ENCODE measurements at regions not wholly inside any gene's neighbourhood (a gene's known extent, or its start where the extent isn't known, plus 50 kb on each side); places are given as distances from the start of the nearest gene placed in this dataset.

- Mint-ChIP-seq H3K27me3 (ENCODE audit: low read depth) (no peaks in the 10 kb centered on the region), H3K9me3 (peaks cover 3% of the 10 kb centered on the region), H3K4me3 (no peak overlapping the region), H3K4me1 (no peaks in the 10 kb centered on the region), H3K36me3 (ENCODE audit: low read depth) (no peaks in the 10 kb centered on the region), H3K27ac (no peak overlapping the region)
- TF ChIP-seq, protein P1, sequence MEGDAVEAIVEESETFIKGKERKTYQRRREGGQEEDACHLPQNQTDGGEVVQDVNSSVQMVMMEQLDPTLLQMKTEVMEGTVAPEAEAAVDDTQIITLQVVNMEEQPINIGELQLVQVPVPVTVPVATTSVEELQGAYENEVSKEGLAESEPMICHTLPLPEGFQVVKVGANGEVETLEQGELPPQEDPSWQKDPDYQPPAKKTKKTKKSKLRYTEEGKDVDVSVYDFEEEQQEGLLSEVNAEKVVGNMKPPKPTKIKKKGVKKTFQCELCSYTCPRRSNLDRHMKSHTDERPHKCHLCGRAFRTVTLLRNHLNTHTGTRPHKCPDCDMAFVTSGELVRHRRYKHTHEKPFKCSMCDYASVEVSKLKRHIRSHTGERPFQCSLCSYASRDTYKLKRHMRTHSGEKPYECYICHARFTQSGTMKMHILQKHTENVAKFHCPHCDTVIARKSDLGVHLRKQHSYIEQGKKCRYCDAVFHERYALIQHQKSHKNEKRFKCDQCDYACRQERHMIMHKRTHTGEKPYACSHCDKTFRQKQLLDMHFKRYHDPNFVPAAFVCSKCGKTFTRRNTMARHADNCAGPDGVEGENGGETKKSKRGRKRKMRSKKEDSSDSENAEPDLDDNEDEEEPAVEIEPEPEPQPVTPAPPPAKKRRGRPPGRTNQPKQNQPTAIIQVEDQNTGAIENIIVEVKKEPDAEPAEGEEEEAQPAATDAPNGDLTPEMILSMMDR (IDR thresholded peaks at IDR 0.05; ENCODE audit: unreplicated experiment in 3 of 3) = no peak
Observed at GRCh38 chr4:136670265-136670664, 862.0 kb downstream of the PCDH18 start.

DNA sequence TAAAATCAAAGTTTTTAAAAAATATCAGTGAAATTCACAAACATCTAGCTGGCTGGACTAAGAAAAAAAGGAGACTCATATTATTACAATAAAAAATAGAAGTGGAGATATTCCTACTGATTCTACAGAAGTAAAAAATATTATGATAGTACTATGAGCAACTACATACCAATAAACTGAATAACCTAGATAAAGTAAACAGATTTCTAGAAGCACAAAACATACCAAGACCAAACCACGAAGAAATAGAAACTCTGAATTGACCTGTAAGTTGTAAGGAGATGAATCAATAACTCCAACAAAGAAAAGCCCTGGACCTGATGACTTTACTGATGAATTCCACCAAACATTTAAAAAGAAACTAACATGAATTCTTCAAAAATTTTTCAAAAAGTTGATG lies 867.3 kb downstream of the PCDH18 start:
- H3K36me3 Mint-ChIP-seq (ENCODE audit: low read depth) = peaks cover 4% of the 10 kb centered on the region
- no peak overlapping the region for H3K4me3 Mint-ChIP-seq
- no peaks in the 10 kb centered on the region for H3K27me3 Mint-ChIP-seq (ENCODE audit: low read depth)
- TF ChIP-seq, protein P1 (IDR thresholded peaks at IDR 0.05; ENCODE audit: unreplicated experiment in 3 of 3) = no peak
- H3K4me1 Mint-ChIP-seq = no peaks in the 10 kb centered on the region
- H3K27ac Mint-ChIP-seq = no peak overlapping the region
- peaks cover 17% of the 10 kb centered on the region for H3K9me3 Mint-ChIP-seq

DNA sequence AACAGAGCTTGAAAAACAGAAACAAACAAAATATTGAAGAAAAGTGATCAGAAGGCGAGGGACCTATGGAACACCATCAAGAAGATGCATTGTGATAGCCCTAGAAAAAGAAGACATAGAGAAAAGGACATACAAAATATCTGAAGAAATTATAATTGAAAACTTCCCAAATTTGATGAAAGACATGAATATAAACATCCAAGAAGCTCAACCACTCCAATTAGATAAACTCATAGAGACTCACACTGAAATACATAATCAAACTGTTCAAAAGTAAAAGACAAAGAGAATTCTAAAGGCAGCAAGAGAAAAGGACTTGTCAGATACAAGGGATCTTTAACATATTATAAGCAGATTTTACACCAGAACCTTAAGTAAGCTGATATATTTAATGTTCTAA lies 869.8 kb downstream of the PCDH18 start:
- peaks cover 4% of the 10 kb centered on the region for H3K36me3 Mint-ChIP-seq (ENCODE audit: low read depth)
- peaks cover 17% of the 10 kb centered on the region for H3K9me3 Mint-ChIP-seq
- TF ChIP-seq, protein P1 (IDR thresholded peaks at IDR 0.05; ENCODE audit: unreplicated experiment in 3 of 3) = no peak
- H3K27me3 Mint-ChIP-seq (ENCODE audit: low read depth) = no peaks in the 10 kb centered on the region
- H3K4me1 Mint-ChIP-seq = no peaks in the 10 kb centered on the region
- no peak overlapping the region for H3K27ac Mint-ChIP-seq
- H3K4me3 Mint-ChIP-seq = no peak overlapping the region

GRCh38 chr4:136653640-136654406 lies 878.5 kb downstream of the PCDH18 start:
- Mint-ChIP-seq H3K4me1 (peaks cover 14% of the 10 kb centered on the region), H3K36me3 (ENCODE audit: low read depth) (no peaks in the 10 kb centered on the region), H3K9me3 (no peaks in the 10 kb centered on the region), H3K4me3 (no peak overlapping the region), H3K27me3 (ENCODE audit: low read depth) (no peaks in the 10 kb centered on the region), H3K27ac (no peak overlapping the region)
- TF ChIP-seq, protein P1 (IDR thresholded peaks at IDR 0.05; ENCODE audit: unreplicated experiment in 3 of 3) = no peak

DNA sequence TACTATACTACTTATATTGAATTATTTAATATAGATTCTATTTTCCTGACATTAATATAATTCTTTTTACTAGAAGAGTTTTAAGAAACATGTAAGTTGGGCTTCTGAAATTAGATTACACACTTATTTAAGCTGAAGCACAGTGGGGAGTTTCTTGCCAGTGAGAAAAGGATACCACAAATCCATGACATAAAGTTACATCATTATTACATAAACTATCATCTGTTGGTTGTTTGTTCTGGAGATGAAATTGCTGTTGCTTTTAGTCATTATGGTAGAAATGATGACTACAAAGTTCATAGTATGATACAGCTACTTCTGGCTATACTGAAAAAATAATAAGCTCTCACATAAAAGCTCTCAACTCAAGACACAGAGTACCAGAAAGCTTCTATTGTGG lies 880.4 kb downstream of the PCDH18 start:
- TF ChIP-seq, protein P1 (IDR thresholded peaks at IDR 0.05; ENCODE audit: unreplicated experiment in 3 of 3) = no peak
- Mint-ChIP-seq H3K4me1 (peaks cover 14% of the 10 kb centered on the region), H3K27ac (no peak overlapping the region), H3K27me3 (ENCODE audit: low read depth) (no peaks in the 10 kb centered on the region), H3K4me3 (no peak overlapping the region), H3K36me3 (ENCODE audit: low read depth) (no peaks in the 10 kb centered on the region), H3K9me3 (no peaks in the 10 kb centered on the region)

- H3K27me3 Mint-ChIP-seq (ENCODE audit: low read depth) = no peaks in the 10 kb centered on the region
- no peak overlapping the region for H3K4me3 Mint-ChIP-seq
Observed at GRCh38 chr4:136651278-136651667, 881.0 kb downstream of the PCDH18 start.

More at GRCh38 chr4:136651278-136651667, 881.0 kb downstream of the PCDH18 start:
- peaks cover 14% of the 10 kb centered on the region for H3K4me1 Mint-ChIP-seq
- no peaks in the 10 kb centered on the region for H3K36me3 Mint-ChIP-seq (ENCODE audit: low read depth)
- peak overlapping the region in 1 of 3 experiments; percentile 47 for H3K27ac Mint-ChIP-seq
- no peaks in the 10 kb centered on the region for H3K9me3 Mint-ChIP-seq
- TF ChIP-seq, protein P1 (IDR thresholded peaks at IDR 0.05; ENCODE audit: unreplicated experiment in 3 of 3) = no peak

Measured in nephron (organoid).